ENCODE measurements at regions not wholly inside any gene's neighbourhood (a gene's known extent, or its start where the extent isn't known, plus 50 kb on each side); places are given as distances from the start of the nearest gene placed in this dataset.

DNA sequence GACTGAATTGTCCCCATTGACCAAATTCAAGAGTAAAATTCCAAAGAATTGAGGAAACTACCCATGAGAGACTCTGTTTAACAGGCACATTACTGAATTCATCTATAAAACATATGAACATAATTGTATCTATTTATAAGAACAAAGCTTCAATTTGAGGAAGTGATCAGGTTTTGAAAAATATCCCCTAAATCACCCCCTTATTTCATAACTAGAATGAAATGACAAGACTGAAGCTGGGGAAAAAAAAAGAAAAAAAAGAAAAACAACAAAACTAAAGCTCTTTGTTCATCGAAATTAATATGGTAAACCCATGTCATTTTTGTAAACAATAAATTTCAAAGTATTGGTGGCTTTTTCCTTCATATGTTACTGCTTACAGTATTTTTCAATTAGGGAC lies 184.9 kb upstream of the SEMA3A start:
- Histone ChIP-seq H3K36me3 (ENCODE audit: control insufficient read depth in 1 of 2, insufficient read depth in 2 of 2, low read length in 2 of 2) (no peaks in the 10 kb centered on the region), H3K9ac (ENCODE audit: low read length) (no peak overlapping the region), H3K9me2 (ENCODE audit: insufficient read depth) (no peaks in the 10 kb centered on the region), H3K4me3 (replicated peaks in 1 of 2; ENCODE audit: low read depth in 1 of 2, low read length in 2 of 2) (no peak overlapping the region), H3K4me2 (ENCODE audit: low read length) (no peak overlapping the region), H3K27me3 (ENCODE audit: insufficient read depth, low read length) (no peaks in the 10 kb centered on the region), H3K79me2 (ENCODE audit: insufficient read depth, low read length) (no peaks in the 10 kb centered on the region), H3K27ac (ENCODE audit: low read depth, low read length) (no peak overlapping the region), H4K20me1 (ENCODE audit: insufficient read depth) (no peaks in the 10 kb centered on the region), H3K4me1 (ENCODE audit: control insufficient read depth in 1 of 2, insufficient read depth in 2 of 2, low read length in 2 of 2) (no peaks in the 10 kb centered on the region), H2AFZ (ENCODE audit: low read depth, low read length, poor library complexity, severe bottlenecking) (no peak overlapping the region), H3K9me3 (ENCODE audit: control insufficient read depth in 1 of 2, insufficient read depth in 1 of 2, low read depth in 1 of 2, low read length in 2 of 2) (no peaks in the 10 kb centered on the region)
- BruUV-seq (replicated peaks) = no TSS peak
- ChIA-PET RAD21 (ENCODE audit: low non-redundant PET in 1 of 2, low total read pairs in 2 of 2, uncharacterized antibody in 2 of 2, unreplicated experiment in 2 of 2) (no interaction called here), CTCF (no interaction called here), POLR2A (no interaction called here)
- no peak for TF ChIP-seq JUND (IDR thresholded peaks at IDR 0.05)
- no peak for TF ChIP-seq TCF7L2 (IDR thresholded peaks at IDR 0.05; ENCODE audit: borderline replicate concordance, extremely low read depth, insufficient read depth, insufficient read length)
- no peak for TF ChIP-seq SRF (IDR thresholded peaks at IDR 0.05; ENCODE audit: low read depth)
- intact Hi-C loops (cut with micrococcal nuclease) = no loop called here
- DNase-seq (ENCODE audit: low read depth, low spot score) (no peak), ATAC-seq (no peak)

DNA sequence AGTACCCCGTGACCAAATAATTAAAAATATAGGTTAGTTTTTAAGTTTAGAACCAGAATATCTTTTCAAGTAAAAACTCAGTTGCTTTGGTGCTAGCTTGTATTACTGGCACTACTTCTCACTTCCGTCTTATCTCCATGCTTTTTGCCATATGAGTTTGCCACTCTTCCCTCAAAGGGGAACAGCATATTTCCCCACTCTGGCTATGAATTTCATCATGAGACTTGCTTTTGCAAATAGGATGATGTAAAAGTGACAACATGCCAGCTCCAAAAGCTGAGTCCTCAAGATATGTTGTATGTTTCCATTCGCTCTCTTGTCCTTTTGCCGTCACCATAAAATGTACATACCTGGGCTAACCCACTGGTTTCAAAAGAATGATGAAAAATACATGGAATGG lies 178.1 kb upstream of the SEMA3A start:
- DNase-seq (ENCODE audit: low read depth, low spot score) = no peak
- peaks cover 0 to 9% of the 10 kb centered on the region in 2 experiments; a peak in 2 of 4 replicates for H3K4me1 ChIP-seq (ENCODE audit: control insufficient read depth in 1 of 2, insufficient read depth in 2 of 2, low read length in 2 of 2)
- H3K4me3 ChIP-seq (replicated peaks in 1 of 2; ENCODE audit: low read depth in 1 of 2, low read length in 2 of 2) = no peak overlapping the region
- no peaks in the 10 kb centered on the region for H4K20me1 ChIP-seq (ENCODE audit: insufficient read depth)
- H3K9me2 ChIP-seq (ENCODE audit: insufficient read depth) = no peaks in the 10 kb centered on the region; the same call in 1 of the 2 replicates
- POLR2A ChIA-PET = no interaction called here
- no peak for TF ChIP-seq EZH2 (IDR thresholded peaks at IDR 0.05)
- no peak for TF ChIP-seq CBX3 (IDR thresholded peaks at IDR 0.05; ENCODE audit: low read depth)
- no TSS peak for BruUV-seq (replicated peaks)
- H3K79me2 ChIP-seq (ENCODE audit: insufficient read depth, low read length) = no peaks in the 10 kb centered on the region
- RAD21 ChIA-PET (ENCODE audit: low non-redundant PET in 1 of 2, low total read pairs in 2 of 2, uncharacterized antibody in 2 of 2, unreplicated experiment in 2 of 2) = no interaction called here
- no peak overlapping the region for H3K9ac ChIP-seq (ENCODE audit: low read length)
- no peak overlapping the region; the same call in 1 of the 2 replicates for H3K4me2 ChIP-seq (ENCODE audit: low read length)
- CTCF ChIA-PET = no interaction called here
- ATAC-seq = no peak
- H3K27me3 ChIP-seq (ENCODE audit: insufficient read depth, low read length) = no peaks in the 10 kb centered on the region
- intact Hi-C loops (cut with micrococcal nuclease) = no loop called here
- H3K27ac ChIP-seq (ENCODE audit: low read depth, low read length) = no peak overlapping the region
- no peaks in the 10 kb centered on the region for H3K9me3 ChIP-seq (ENCODE audit: control insufficient read depth in 1 of 2, insufficient read depth in 1 of 2, low read depth in 1 of 2, low read length in 2 of 2)
- H2AFZ ChIP-seq (ENCODE audit: low read depth, low read length, poor library complexity, severe bottlenecking) = peak overlapping the region; percentile 65
- H3K36me3 ChIP-seq (ENCODE audit: control insufficient read depth in 1 of 2, insufficient read depth in 2 of 2, low read length in 2 of 2) = no peaks in the 10 kb centered on the region

All from HCT116 (cell line).